Hematopoietic multipotent progenitor cell treated with erythropoietin and hydrocortisone succinate and interleukin-3 and kit ligand, for 6 days (in vitro differentiated cells): ENCODE measurements at regions not wholly inside any gene's neighbourhood (a gene's known extent, or its start where the extent isn't known, plus 50 kb on each side); places are given as distances from the start of the nearest gene placed in this dataset.

Experiments
- DNase-seq: peaks from one replicate; pipeline ENCODE4 v3.0.0-alpha.2; 2015

GRCh38 chr4:124593494-124593893, 119.0 kb downstream of the ANKRD50 start:
- DNase-seq, result no peak

GRCh38 chr4:124594945-124595344, 117.6 kb downstream of the ANKRD50 start:
- no peak for DNase-seq

- DNase-seq, result no peak
Measured at GRCh38 chr4:124596816-124597215, 115.7 kb downstream of the ANKRD50 start.

- no peak for DNase-seq
Measured at GRCh38 chr4:124610211-124610610, 102.3 kb downstream of the ANKRD50 start.
